Nucleus accumbens (tissue), 56 donors: ENCODE measurements at regions not wholly inside any gene's neighbourhood (a gene's known extent, or its start where the extent isn't known, plus 50 kb on each side); places are given as distances from the start of the nearest gene placed in this dataset.

Experiments
- DNase-seq, 56 donors: peaks; one replicate each; lab custom pipeline; 2025; lab: John Stamatoyannopoulos, UW

GRCh38 chr1:90412563-90412962, 304.5 kb downstream of the BARHL2 start:
- DNase-seq: no peak

- no peak for DNase-seq
These were observed 305.9 kb downstream of the BARHL2 start for GRCh38 chr1:90411185-90411584.

- DNase-seq: no peak
These were observed 309.4 kb downstream of the BARHL2 start for GRCh38 chr1:90407737-90408136.

GRCh38 chr1:90405726-90406125, 311.4 kb downstream of the BARHL2 start:
- DNase-seq: no peak

GRCh38 chr1:90402893-90403849, 313.9 kb downstream of the BARHL2 start:
- DNase-seq: no peak

GRCh38 chr1:90400131-90400530, 317.0 kb downstream of the BARHL2 start:
- DNase-seq: no peak

- DNase-seq: no peak
These were observed 320.2 kb downstream of the BARHL2 start for GRCh38 chr1:90396917-90397316.

- no peak for DNase-seq
These were observed 322.9 kb downstream of the BARHL2 start for GRCh38 chr1:90394247-90394646.

- DNase-seq: no peak
These were observed 324.1 kb downstream of the BARHL2 start for GRCh38 chr1:90393025-90393424.

GRCh38 chr1:90391126-90391525, 326.0 kb downstream of the BARHL2 start:
- DNase-seq: no peak

- DNase-seq: peak in 2 of 56 donors; percentile 2 to 4
These were observed 329.3 kb downstream of the BARHL2 start for GRCh38 chr1:90387805-90388204.

GRCh38 chr1:90386899-90387720, 330.0 kb downstream of the BARHL2 start:
- DNase-seq: no peak

- DNase-seq: no peak
These were observed 332.9 kb downstream of the BARHL2 start for GRCh38 chr1:90384193-90384592.

- no peak for DNase-seq
These were observed 334.9 kb downstream of the BARHL2 start for GRCh38 chr1:90382161-90382560.

- DNase-seq: no peak
These were observed 335.5 kb downstream of the BARHL2 start for GRCh38 chr1:90381598-90381997.

GRCh38 chr1:90371448-90371813, 345.7 kb downstream of the BARHL2 start:
- no peak for DNase-seq

GRCh38 chr1:90370686-90371447, 346.2 kb downstream of the BARHL2 start:
- DNase-seq: no peak

GRCh38 chr1:90362163-90362562, 354.9 kb downstream of the BARHL2 start:
- DNase-seq: no peak

- no peak for DNase-seq
These were observed 356.1 kb downstream of the BARHL2 start for GRCh38 chr1:90361026-90361425.

GRCh38 chr1:90359994-90360393, 357.1 kb downstream of the BARHL2 start:
- no peak for DNase-seq

- no peak for DNase-seq
These were observed 358.7 kb downstream of the BARHL2 start for GRCh38 chr1:90358448-90358847.
